ENCODE measurements at regions not wholly inside any gene's neighbourhood (a gene's known extent, or its start where the extent isn't known, plus 50 kb on each side); places are given as distances from the start of the nearest gene placed in this dataset.

DNA sequence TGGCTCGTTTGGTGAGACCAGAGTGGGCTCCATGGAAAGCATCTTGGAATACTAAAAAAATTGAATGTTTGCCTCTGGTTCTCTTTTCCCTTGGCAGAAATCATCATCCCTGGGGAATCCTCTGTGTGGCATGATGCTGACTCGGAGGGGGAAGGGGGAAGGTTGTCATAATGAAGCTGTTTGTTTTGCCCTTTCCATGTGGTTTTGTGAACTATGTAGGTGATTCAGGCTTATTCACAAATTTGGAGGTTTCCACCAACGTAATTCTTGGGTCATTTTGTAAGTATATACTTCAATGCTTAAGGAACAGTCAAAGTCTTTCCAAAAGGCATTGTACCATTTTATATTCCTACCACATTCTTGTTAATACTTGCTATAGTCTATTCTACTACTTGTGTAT is 754.0 kb upstream of the FAT3 start:
- H3K27ac ChIP-seq (replicated peaks; ENCODE audit: low read length): no peak overlapping the region
- no peak overlapping the region for H2BK15ac ChIP-seq (ENCODE audit: low read length)
- H3K23ac ChIP-seq (ENCODE audit: low read depth, low read length, poor library complexity): no peak overlapping the region
- H2AK5ac ChIP-seq (ENCODE audit: low read depth, low read length): no peak overlapping the region
- H2BK120ac ChIP-seq (ENCODE audit: low read depth, low read length): no peak overlapping the region
- no peak overlapping the region for H2AFZ ChIP-seq (ENCODE audit: low read length)
- DNase-seq (ENCODE audit: low spot score): no peak
- no peak overlapping the region for H3K4me2 ChIP-seq (ENCODE audit: insufficient read depth, low read length, poor library complexity, severe bottlenecking)
- no peak overlapping the region for H2BK5ac ChIP-seq (ENCODE audit: low read length)
- no peak overlapping the region for H3K18ac ChIP-seq (ENCODE audit: low read length)
- no peaks in the 10 kb centered on the region for H3K79me1 ChIP-seq (ENCODE audit: low read depth, low read length)
- no peak overlapping the region for H3K14ac ChIP-seq (ENCODE audit: low read length)
- H4K91ac ChIP-seq (ENCODE audit: low read depth, low read length, poor library complexity): no peak overlapping the region
- H3K4ac ChIP-seq (ENCODE audit: low read length): no peak overlapping the region
- H3K9me3 ChIP-seq (replicated peaks in 1 of 2; ENCODE audit: control insufficient read depth in 2 of 2, insufficient read depth in 1 of 2, low read depth in 1 of 2, low read length in 2 of 2): no peaks in the 10 kb centered on the region
- WGBS, 2 donors (ENCODE audit: extremely low coverage in 2 of 2, insufficient read length in 2 of 2, insufficient replicate concordance in 1 of 2): no CpG with 5 or more reads among the region's 3 CpGs
- no peak overlapping the region for H4K8ac ChIP-seq (ENCODE audit: low read depth, low read length)
- H3K4me1 ChIP-seq (ENCODE audit: control insufficient read depth in 2 of 2, insufficient read depth in 1 of 2, low read depth in 1 of 2, low read length in 2 of 2): no peaks in the 10 kb centered on the region
- H3K9ac ChIP-seq (ENCODE audit: low read depth, low read length, poor library complexity): no peak overlapping the region
- H2BK12ac ChIP-seq (ENCODE audit: low read length): no peak overlapping the region
- H3K36me3 ChIP-seq (replicated peaks in 1 of 2; ENCODE audit: control insufficient read depth in 2 of 2, insufficient read depth in 2 of 2, low read length in 2 of 2): no peaks in the 10 kb centered on the region
- H3K4me3 ChIP-seq (ENCODE audit: low read length in 2 of 2): no peak overlapping the region
- H3K27me3 ChIP-seq (ENCODE audit: control insufficient read depth in 3 of 3, insufficient read depth in 3 of 3, low read depth in 1 of 3, low read length in 3 of 3): no peaks in the 10 kb centered on the region

DNA sequence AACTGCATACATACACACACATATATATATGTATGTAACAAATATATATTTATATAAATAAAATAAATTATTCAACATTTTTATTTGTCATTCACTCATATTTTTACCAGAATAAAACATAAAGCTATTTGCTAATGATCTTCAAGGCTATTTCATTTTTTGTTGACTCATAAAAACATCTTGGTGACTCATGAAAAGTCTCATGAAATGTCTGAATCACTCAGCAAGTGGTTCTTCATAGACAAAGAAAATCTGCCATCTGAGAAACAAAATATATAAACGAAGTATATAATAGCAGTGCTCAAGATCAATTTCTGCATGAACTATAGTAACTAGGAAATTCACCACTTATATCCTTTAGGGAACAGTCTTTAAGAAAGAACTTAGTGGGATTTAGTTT is 764.8 kb upstream of the FAT3 start:
- no peak overlapping the region for H3K23ac ChIP-seq (ENCODE audit: low read depth, low read length, poor library complexity)
- H3K18ac ChIP-seq (ENCODE audit: low read length): no peak overlapping the region
- H2BK120ac ChIP-seq (ENCODE audit: low read depth, low read length): no peak overlapping the region
- no peak overlapping the region for H4K8ac ChIP-seq (ENCODE audit: low read depth, low read length)
- H3K4me1 ChIP-seq (ENCODE audit: control insufficient read depth in 2 of 2, insufficient read depth in 1 of 2, low read depth in 1 of 2, low read length in 2 of 2): no peaks in the 10 kb centered on the region
- no peak overlapping the region for H3K9ac ChIP-seq (ENCODE audit: low read depth, low read length, poor library complexity)
- H3K9me3 ChIP-seq (replicated peaks in 1 of 2; ENCODE audit: control insufficient read depth in 2 of 2, insufficient read depth in 1 of 2, low read depth in 1 of 2, low read length in 2 of 2): no peaks in the 10 kb centered on the region
- no peak overlapping the region for H2AFZ ChIP-seq (ENCODE audit: low read length)
- H3K14ac ChIP-seq (ENCODE audit: low read length): no peak overlapping the region
- H3K27ac ChIP-seq (replicated peaks; ENCODE audit: low read length): no peak overlapping the region
- no peak overlapping the region for H2BK5ac ChIP-seq (ENCODE audit: low read length)
- no peak overlapping the region for H4K91ac ChIP-seq (ENCODE audit: low read depth, low read length, poor library complexity)
- no peak overlapping the region for H2BK12ac ChIP-seq (ENCODE audit: low read length)
- no peak overlapping the region for H3K4me2 ChIP-seq (ENCODE audit: insufficient read depth, low read length, poor library complexity, severe bottlenecking)
- H2AK5ac ChIP-seq (ENCODE audit: low read depth, low read length): no peak overlapping the region
- no peaks in the 10 kb centered on the region for H3K79me1 ChIP-seq (ENCODE audit: low read depth, low read length)
- H3K4me3 ChIP-seq (ENCODE audit: low read length in 2 of 2): no peak overlapping the region
- DNase-seq (ENCODE audit: low spot score): no peak
- no peaks in the 10 kb centered on the region for H3K36me3 ChIP-seq (replicated peaks in 1 of 2; ENCODE audit: control insufficient read depth in 2 of 2, insufficient read depth in 2 of 2, low read length in 2 of 2)
- no peaks in the 10 kb centered on the region for H3K27me3 ChIP-seq (ENCODE audit: control insufficient read depth in 3 of 3, insufficient read depth in 3 of 3, low read depth in 1 of 3, low read length in 3 of 3)
- no peak overlapping the region for H3K4ac ChIP-seq (ENCODE audit: low read length)
- no CpG with 5 or more reads among the region's 1 CpG for WGBS, 2 donors (ENCODE audit: extremely low coverage in 2 of 2, insufficient read length in 2 of 2, insufficient replicate concordance in 1 of 2)
- no peak overlapping the region for H2BK15ac ChIP-seq (ENCODE audit: low read length)

- Histone ChIP-seq H4K8ac (ENCODE audit: low read depth, low read length) (no peak overlapping the region), H2BK12ac (ENCODE audit: low read length) (no peak overlapping the region), H4K91ac (ENCODE audit: low read depth, low read length, poor library complexity) (no peak overlapping the region), H3K4ac (ENCODE audit: low read length) (no peak overlapping the region), H3K9ac (ENCODE audit: low read depth, low read length, poor library complexity) (no peak overlapping the region), H3K14ac (ENCODE audit: low read length) (no peak overlapping the region), H2AFZ (ENCODE audit: low read length) (no peak overlapping the region), H3K36me3 (replicated peaks in 1 of 2; ENCODE audit: control insufficient read depth in 2 of 2, insufficient read depth in 2 of 2, low read length in 2 of 2) (no peaks in the 10 kb centered on the region), H2BK15ac (ENCODE audit: low read length) (no peak overlapping the region), H3K27ac (replicated peaks; ENCODE audit: low read length) (no peak overlapping the region), H3K27me3 (ENCODE audit: control insufficient read depth in 3 of 3, insufficient read depth in 3 of 3, low read depth in 1 of 3, low read length in 3 of 3) (no peaks in the 10 kb centered on the region), H3K4me1 (ENCODE audit: control insufficient read depth in 2 of 2, insufficient read depth in 1 of 2, low read depth in 1 of 2, low read length in 2 of 2) (no peaks in the 10 kb centered on the region), H2BK5ac (ENCODE audit: low read length) (no peak overlapping the region), H3K79me1 (ENCODE audit: low read depth, low read length) (no peaks in the 10 kb centered on the region), H3K18ac (ENCODE audit: low read length) (no peak overlapping the region), H3K4me3 (ENCODE audit: low read length in 2 of 2) (no peak overlapping the region), H2AK5ac (ENCODE audit: low read depth, low read length) (no peak overlapping the region), H3K9me3 (replicated peaks in 1 of 2; ENCODE audit: control insufficient read depth in 2 of 2, insufficient read depth in 1 of 2, low read depth in 1 of 2, low read length in 2 of 2) (no peaks in the 10 kb centered on the region), H3K23ac (ENCODE audit: low read depth, low read length, poor library complexity) (no peak overlapping the region), H3K4me2 (ENCODE audit: insufficient read depth, low read length, poor library complexity, severe bottlenecking) (no peak overlapping the region), H2BK120ac (ENCODE audit: low read depth, low read length) (no peak overlapping the region)
- no peak for DNase-seq (ENCODE audit: low spot score)
- WGBS, 2 donors (ENCODE audit: extremely low coverage in 2 of 2, insufficient read length in 2 of 2, insufficient replicate concordance in 1 of 2): no CpG with 5 or more reads among the region's 4 CpGs
These were observed 778.4 kb upstream of the FAT3 start for GRCh38 chr11:91446267-91446666.

DNA sequence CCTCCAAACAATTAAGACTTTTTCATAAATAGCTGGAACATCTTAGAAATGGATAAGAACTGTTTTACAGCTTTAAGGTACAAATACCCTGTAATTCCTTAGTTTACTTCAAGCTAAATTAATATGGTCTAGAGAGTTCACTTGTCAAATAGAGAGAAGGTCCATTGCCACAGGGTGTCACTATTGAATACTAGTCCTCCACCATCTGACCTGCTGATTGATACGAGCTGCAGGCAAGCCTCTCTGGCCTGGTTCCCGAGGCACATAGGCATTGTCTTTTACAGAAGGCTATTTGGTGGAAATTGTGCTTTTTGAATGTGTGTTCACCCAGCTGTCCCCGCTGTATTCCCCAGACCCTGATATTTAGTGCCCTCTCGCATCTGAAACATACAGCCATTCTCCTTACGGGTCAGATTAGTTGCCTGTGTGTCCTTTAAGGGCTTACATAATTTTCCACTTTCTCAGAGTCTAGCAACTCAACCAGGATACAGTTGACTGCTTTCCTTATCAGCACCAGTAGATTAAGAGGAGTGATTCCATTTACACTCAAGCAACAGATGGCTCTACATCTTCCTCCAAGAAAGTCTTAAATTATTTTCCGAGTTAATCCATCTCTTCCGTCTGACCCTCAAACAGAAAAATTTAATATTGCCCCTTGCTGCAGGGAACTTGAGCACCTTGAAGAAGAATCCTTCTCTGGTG is 788.8 kb upstream of the FAT3 start:
- no peak overlapping the region for H3K14ac ChIP-seq (ENCODE audit: low read length)
- no peak overlapping the region for H2BK5ac ChIP-seq (ENCODE audit: low read length)
- H2AK5ac ChIP-seq (ENCODE audit: low read depth, low read length): no peak overlapping the region
- no peak overlapping the region for H2BK120ac ChIP-seq (ENCODE audit: low read depth, low read length)
- WGBS, 2 donors (ENCODE audit: extremely low coverage in 2 of 2, insufficient read length in 2 of 2, insufficient replicate concordance in 1 of 2): no CpG with 5 or more reads among the region's 7 CpGs
- H4K8ac ChIP-seq (ENCODE audit: low read depth, low read length): no peak overlapping the region
- H3K27me3 ChIP-seq (ENCODE audit: control insufficient read depth in 3 of 3, insufficient read depth in 3 of 3, low read depth in 1 of 3, low read length in 3 of 3): no peaks in the 10 kb centered on the region
- H3K36me3 ChIP-seq (replicated peaks in 1 of 2; ENCODE audit: control insufficient read depth in 2 of 2, insufficient read depth in 2 of 2, low read length in 2 of 2): no peaks in the 10 kb centered on the region
- no peak overlapping the region for H3K4me3 ChIP-seq (ENCODE audit: low read length in 2 of 2)
- H3K79me1 ChIP-seq (ENCODE audit: low read depth, low read length): no peaks in the 10 kb centered on the region
- H3K9ac ChIP-seq (ENCODE audit: low read depth, low read length, poor library complexity): no peak overlapping the region
- no peak overlapping the region for H3K18ac ChIP-seq (ENCODE audit: low read length)
- H3K23ac ChIP-seq (ENCODE audit: low read depth, low read length, poor library complexity): no peak overlapping the region
- no peak overlapping the region for H3K4ac ChIP-seq (ENCODE audit: low read length)
- no peak for DNase-seq (ENCODE audit: low spot score)
- H3K9me3 ChIP-seq (replicated peaks in 1 of 2; ENCODE audit: control insufficient read depth in 2 of 2, insufficient read depth in 1 of 2, low read depth in 1 of 2, low read length in 2 of 2): no peaks in the 10 kb centered on the region
- H2BK12ac ChIP-seq (ENCODE audit: low read length): no peak overlapping the region
- no peaks in the 10 kb centered on the region for H3K4me1 ChIP-seq (ENCODE audit: control insufficient read depth in 2 of 2, insufficient read depth in 1 of 2, low read depth in 1 of 2, low read length in 2 of 2)
- H2BK15ac ChIP-seq (ENCODE audit: low read length): no peak overlapping the region
- no peak overlapping the region for H4K91ac ChIP-seq (ENCODE audit: low read depth, low read length, poor library complexity)
- H2AFZ ChIP-seq (ENCODE audit: low read length): no peak overlapping the region
- no peak overlapping the region for H3K27ac ChIP-seq (replicated peaks; ENCODE audit: low read length)
- H3K4me2 ChIP-seq (ENCODE audit: insufficient read depth, low read length, poor library complexity, severe bottlenecking): no peak overlapping the region
